Activated T-cell treated with anti-CD3 and anti-CD28 coated beads, Interleukin-2, amount 50 U/mL, for 4 hours (primary cell): ENCODE measurements at regions not wholly inside any gene's neighbourhood (a gene's known extent, or its start where the extent isn't known, plus 50 kb on each side); places are given as distances from the start of the nearest gene placed in this dataset.
"Not testable (repeated sequence)": the region's sequence is repeated elsewhere in the genome, so short reads cannot be mapped to it uniquely, and the experiment has no call there.

Source experiments
- ATAC-seq, 2 donors: fragments of 200-7000 bp; cut with Tn5 transposase; one replicate each; pipeline ENCODE4 v1.10.0; 2021
- DNase-seq: peaks from one replicate; pipeline ENCODE4 v3.0.0-alpha.2; 2020
- H3K27me3 Mint-ChIP-seq: one replicate; pipeline ENCODE4 v1.8.0; 2021; ENCODE audit warnings: low read depth, mixed read lengths
- H3K36me3 Mint-ChIP-seq: one replicate; pipeline ENCODE4 v1.8.0; 2022; ENCODE audit warnings: mixed read lengths; ENCODE audit not compliant: insufficient read depth
- H3K4me1 Mint-ChIP-seq: one replicate; pipeline ENCODE4 v1.8.0; 2021; ENCODE audit warnings: low read depth, mixed read lengths
- H3K4me3 Mint-ChIP-seq: one replicate; pipeline ENCODE4 v1.8.0; 2021; ENCODE audit warnings: mild to moderate bottlenecking, moderate library complexity, mixed read lengths
- H3K9me3 Mint-ChIP-seq: one replicate; pipeline ENCODE4 v1.8.0; 2021; ENCODE audit warnings: mixed read lengths

- not testable (repeated sequence) for H3K36me3 Mint-ChIP-seq, H3K9me3 Mint-ChIP-seq, DNase-seq, H3K4me3 Mint-ChIP-seq, ATAC-seq, H3K27me3 Mint-ChIP-seq
- peaks cover 19% of the 10 kb centered on the region for H3K4me1 Mint-ChIP-seq
Observed at GRCh38 chr22:22296047-22296446, 51.5 kb downstream of the VPREB1 start.

DNA sequence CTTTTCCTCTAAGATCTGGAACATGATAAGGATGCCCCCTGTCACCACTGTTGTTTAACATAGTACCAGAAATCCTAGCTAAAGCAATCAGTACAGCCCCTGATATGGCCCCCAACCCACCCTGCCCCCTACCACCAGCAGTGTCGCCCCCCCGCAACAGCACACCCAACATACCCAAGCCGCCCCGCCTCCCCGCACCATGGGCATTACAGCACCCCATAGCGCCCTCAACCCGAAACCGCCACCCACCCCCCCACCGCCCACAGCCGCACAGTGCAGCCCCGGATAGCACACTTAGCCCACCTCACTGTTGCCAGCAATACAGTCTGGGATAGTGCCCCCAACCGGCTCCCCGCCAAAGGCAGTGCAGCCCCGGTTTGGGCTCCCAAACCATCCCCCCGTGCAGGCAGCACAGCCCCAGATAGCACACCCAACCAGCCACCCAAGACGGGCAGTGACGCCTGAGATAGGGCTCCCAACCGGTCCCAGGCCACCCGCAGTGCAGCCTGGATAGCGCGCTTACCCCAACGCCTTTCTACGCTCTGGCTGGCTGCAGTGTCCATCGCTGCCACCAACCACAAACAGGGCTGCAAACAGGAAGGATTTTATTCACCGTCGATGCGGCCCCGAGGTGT is 52.7 kb downstream of the VPREB1 start:
- H3K4me1 Mint-ChIP-seq = peaks cover 24% of the 10 kb centered on the region
- H3K27me3 Mint-ChIP-seq, H3K36me3 Mint-ChIP-seq, DNase-seq, H3K9me3 Mint-ChIP-seq: not testable (repeated sequence)
- peak overlapping the region; percentile 87 for H3K4me3 Mint-ChIP-seq
- peak in 1 of 2 donors; percentile 27 for ATAC-seq

DNA sequence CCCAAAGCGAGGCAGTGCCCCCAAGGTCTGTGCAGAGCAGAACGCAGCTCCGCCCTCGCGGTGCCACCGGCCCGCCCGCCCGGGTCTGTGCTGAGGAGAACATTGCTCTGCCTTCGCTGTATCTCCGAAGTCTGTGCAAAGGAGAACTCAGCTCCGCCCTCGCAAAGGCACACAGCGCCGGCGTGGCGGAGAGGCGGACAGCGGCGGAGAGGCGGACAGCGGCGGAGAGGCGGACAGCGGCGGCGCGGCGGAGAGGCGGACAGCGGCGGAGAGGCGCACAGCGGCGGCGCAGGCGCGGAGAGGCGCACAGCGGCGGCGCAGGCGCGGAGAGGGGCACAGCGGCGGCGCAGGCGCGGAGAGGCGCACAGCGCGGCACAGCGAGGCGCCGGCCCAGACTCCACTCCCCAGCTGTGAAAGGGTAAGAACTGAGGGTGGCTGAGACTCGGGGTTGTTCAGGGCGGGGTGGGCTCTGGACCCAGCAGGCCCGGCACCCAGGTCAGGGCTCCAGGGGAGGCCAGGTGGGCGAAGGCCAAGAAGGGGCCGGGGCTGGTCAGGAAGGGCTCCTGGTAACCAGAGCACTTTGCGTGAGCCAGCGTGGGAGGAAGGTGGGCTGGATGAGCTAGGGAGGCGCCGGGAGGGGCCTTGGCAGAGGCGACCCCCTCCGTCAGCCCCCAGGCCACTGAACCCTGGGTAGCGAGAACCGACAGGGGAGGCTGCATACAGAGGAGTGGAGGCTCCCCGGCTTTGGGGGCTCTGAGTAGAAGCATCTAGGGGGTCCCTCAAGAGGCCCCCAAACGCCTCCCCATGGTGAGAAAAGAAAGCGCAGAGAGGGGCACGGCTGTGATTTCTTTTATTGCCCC is 53.4 kb downstream of the VPREB1 start:
- not testable (repeated sequence) for H3K9me3 Mint-ChIP-seq
- peaks cover 24% of the 10 kb centered on the region for H3K4me1 Mint-ChIP-seq

GRCh38 chr22:22298654-22299009 is 54.0 kb downstream of the VPREB1 start:
- not testable (repeated sequence) for H3K27me3 Mint-ChIP-seq, DNase-seq

More for the DNA sequence above, 53.4 kb downstream of the VPREB1 start:
- peak; percentile 62 for DNase-seq
- not testable (repeated sequence) for H3K36me3 Mint-ChIP-seq, H3K27me3 Mint-ChIP-seq
- peak overlapping the region; percentile 87 for H3K4me3 Mint-ChIP-seq
- ATAC-seq = peak; percentile 99

DNA sequence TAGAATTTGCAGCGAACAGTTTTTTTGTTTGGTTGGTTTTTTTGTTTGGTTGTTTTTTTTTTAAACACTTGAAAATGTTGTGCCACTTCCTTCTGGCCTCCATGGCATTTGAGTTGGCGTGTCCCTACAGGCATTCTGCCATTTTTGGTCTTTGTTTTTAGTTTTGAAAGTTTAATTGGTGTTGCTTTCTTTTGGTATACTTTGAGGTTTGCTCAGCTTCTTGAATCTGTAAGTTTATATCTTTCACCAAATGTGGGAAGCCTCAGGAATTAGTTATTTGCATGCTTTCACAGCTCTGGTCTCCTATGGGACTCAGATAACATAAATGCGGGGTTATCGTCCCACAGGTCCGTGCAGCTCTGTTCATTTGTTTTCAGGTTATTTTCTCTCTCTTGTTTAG is 55.9 kb downstream of the VPREB1 start:
- H3K9me3 Mint-ChIP-seq, DNase-seq, H3K27me3 Mint-ChIP-seq, ATAC-seq, H3K4me3 Mint-ChIP-seq: not testable (repeated sequence)
- H3K36me3 Mint-ChIP-seq = peaks cover 12% of the 10 kb centered on the region
- peaks cover 24% of the 10 kb centered on the region for H3K4me1 Mint-ChIP-seq

More at GRCh38 chr22:22298654-22299009, 54.0 kb downstream of the VPREB1 start:
- not testable (repeated sequence) for H3K9me3 Mint-ChIP-seq, H3K36me3 Mint-ChIP-seq, ATAC-seq
- peak overlapping the region; percentile 87 for H3K4me3 Mint-ChIP-seq
- peaks cover 24% of the 10 kb centered on the region for H3K4me1 Mint-ChIP-seq

DNA sequence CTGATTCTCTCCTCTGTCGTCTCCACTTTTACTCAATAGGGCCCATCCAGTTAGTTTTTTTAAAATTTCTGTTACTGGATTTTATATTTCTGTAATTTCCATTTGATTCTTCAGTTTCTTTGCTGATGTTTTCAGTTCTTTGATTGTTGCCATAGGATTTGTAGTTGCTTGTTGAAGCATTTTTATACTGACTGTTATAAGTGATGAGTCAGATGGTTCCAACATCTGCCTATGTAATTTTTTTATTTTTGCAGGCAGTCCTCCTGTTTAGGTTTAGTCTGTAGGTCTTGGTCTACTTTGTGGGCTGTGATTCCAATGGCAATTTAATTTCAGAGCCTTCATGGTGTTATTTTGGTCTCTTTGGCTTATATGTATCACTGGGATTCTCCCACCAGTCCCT is 56.4 kb downstream of the VPREB1 start:
- not testable (repeated sequence) for H3K4me3 Mint-ChIP-seq, H3K27me3 Mint-ChIP-seq, DNase-seq, H3K9me3 Mint-ChIP-seq, ATAC-seq
- H3K36me3 Mint-ChIP-seq = peaks cover 16% of the 10 kb centered on the region
- H3K4me1 Mint-ChIP-seq = peaks cover 24% of the 10 kb centered on the region

GRCh38 chr22:22316589-22316988 is 72.0 kb downstream of the VPREB1 start:
- ATAC-seq (no peak), DNase-seq (no peak)
- Mint-ChIP-seq H3K36me3 (peaks cover 38% of the 10 kb centered on the region), H3K4me1 (no peaks in the 10 kb centered on the region), H3K27me3 (no peaks in the 10 kb centered on the region), H3K9me3 (peaks cover 7% of the 10 kb centered on the region), H3K4me3 (no peak overlapping the region)

DNA sequence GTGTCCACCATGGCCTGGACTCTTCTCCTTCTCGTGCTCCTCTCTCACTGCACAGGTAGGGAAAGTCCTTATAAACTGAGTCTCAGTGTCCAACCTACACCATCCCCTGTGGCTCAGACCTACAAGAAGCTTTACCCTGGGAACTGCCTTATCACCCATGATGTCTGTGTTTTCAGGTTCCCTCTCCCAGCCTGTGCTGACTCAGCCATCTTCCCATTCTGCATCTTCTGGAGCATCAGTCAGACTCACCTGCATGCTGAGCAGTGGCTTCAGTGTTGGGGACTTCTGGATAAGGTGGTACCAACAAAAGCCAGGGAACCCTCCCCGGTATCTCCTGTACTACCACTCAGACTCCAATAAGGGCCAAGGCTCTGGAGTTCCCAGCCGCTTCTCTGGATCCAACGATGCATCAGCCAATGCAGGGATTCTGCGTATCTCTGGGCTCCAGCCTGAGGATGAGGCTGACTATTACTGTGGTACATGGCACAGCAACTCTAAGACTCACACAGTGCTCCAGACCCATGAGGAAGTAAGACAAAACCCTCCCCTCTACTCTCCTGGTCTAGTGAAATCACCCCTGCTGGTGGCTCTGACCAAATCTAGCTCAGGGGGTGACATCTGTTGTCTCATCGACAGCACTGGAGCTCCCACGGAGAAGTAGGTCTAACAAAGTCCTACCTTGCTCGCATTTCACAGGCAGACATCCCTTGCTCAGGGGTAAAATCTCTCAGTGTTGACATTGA is 74.3 kb downstream of the VPREB1 start:
- no peak overlapping the region for H3K4me3 Mint-ChIP-seq
- ATAC-seq = no peak
- H3K27me3 Mint-ChIP-seq = no peaks in the 10 kb centered on the region
- H3K4me1 Mint-ChIP-seq = no peaks in the 10 kb centered on the region
- peaks cover 7% of the 10 kb centered on the region for H3K9me3 Mint-ChIP-seq
- peaks cover 33% of the 10 kb centered on the region for H3K36me3 Mint-ChIP-seq
- DNase-seq = no peak

DNA sequence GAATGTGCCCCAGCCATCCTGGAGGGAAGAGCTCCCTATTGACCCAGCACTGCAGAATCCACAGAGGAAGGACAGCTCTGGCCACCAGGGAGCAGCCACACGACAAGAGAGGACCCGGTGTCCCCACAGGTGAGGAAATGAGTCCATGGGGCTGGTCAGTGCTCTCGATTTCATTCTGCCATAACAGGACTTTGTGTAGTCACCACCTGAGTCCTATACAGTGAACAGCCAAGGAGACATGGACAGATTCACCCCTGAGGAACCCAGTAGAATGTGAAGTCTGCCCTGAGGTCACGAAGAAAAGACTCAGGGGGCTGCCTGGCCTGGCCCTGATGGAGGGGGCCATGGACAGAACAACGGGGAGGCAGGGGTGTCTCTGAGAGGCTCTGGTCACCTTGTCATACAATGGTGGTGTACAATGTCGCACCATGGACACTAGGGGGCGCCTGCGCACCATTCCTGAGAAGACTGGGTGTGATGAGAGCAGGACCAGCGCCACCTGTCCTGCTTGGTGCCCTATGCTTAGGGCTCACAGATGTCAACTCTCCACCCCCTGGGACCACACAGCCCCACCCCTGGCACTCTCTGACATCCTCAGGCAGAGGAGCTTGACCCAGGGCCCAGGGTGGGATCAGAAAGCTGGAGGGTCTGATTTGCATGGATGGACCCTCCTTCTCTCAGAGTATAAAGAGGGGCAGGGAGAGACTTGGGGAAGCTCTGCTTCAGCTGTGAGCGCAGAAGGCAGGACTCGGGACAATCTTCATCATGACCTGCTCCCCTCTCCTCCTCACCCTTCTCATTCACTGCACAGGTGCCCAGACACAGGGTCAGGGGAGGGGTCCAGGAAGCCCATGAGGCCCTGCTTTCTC is 77.4 kb downstream of the VPREB1 start:
- not testable (repeated sequence) for H3K9me3 Mint-ChIP-seq, H3K4me3 Mint-ChIP-seq, H3K4me1 Mint-ChIP-seq, H3K27me3 Mint-ChIP-seq
- H3K36me3 Mint-ChIP-seq = peaks cover 15% of the 10 kb centered on the region
- DNase-seq (peak; percentile 63), ATAC-seq (peak; percentile 89 to 92)

- no peaks in the 10 kb centered on the region for H3K27me3 Mint-ChIP-seq
- no peak overlapping the region for H3K4me3 Mint-ChIP-seq
Observed at GRCh38 chr22:22322792-22323191, 78.2 kb downstream of the VPREB1 start.

DNA sequence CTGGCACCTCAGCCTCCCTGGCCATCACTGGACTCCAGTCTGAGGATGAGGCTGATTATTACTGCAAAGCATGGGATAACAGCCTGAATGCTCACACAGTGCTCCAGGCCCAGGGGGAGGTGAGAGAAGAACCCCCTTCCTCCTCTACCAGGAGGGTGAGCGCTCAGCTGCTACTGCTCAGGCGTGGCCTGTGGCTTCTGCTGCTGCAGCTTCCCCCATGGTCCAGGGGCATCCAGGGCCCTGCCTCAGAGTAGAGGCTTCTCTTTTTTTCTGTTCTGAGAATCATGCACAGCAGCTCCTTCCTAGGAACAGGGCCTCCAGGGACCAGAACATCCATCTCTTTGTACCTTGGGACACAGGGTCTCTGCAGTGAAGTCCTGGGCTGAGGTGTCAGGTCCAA is 83.1 kb downstream of the VPREB1 start:
- no peaks in the 10 kb centered on the region for H3K36me3 Mint-ChIP-seq
- peaks cover 22% of the 10 kb centered on the region for H3K27me3 Mint-ChIP-seq
- DNase-seq (no peak), ATAC-seq (no peak)
- no peaks in the 10 kb centered on the region for H3K9me3 Mint-ChIP-seq
- no peaks in the 10 kb centered on the region for H3K4me1 Mint-ChIP-seq
- no peak overlapping the region for H3K4me3 Mint-ChIP-seq

More at GRCh38 chr22:22322792-22323191, 78.2 kb downstream of the VPREB1 start:
- peaks cover 12% of the 10 kb centered on the region for H3K36me3 Mint-ChIP-seq
- no peaks in the 10 kb centered on the region for H3K4me1 Mint-ChIP-seq
- DNase-seq = no peak
- ATAC-seq = no peak
- no peaks in the 10 kb centered on the region for H3K9me3 Mint-ChIP-seq

- Mint-ChIP-seq H3K27me3 (peaks cover 43% of the 10 kb centered on the region), H3K4me3 (no peak overlapping the region), H3K4me1 (no peaks in the 10 kb centered on the region), H3K9me3 (peaks cover 6% of the 10 kb centered on the region), H3K36me3 (peaks cover 4% of the 10 kb centered on the region)
- no peak for ATAC-seq
- DNase-seq = no peak
Observed at GRCh38 chr22:22329792-22330191, 85.2 kb downstream of the VPREB1 start.

DNA sequence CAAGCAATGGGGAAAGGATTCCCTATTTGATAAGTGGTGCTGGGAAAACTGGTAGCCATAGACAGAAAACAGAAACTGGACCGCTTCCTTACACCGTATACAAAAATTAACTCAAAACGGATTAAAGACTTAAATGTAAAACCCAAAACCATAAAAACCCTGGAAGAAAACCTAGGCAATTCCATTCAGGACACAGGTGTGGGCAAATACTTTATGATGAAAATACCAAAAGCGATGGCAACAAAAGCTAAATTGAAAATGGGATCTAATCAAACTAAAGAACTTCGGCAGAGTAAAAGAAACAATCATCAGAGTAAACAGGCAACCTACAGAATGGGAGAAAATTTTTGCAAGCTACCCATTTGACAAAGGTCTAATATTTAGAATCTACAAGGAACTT is 91.1 kb downstream of the VPREB1 start:
- not testable (repeated sequence) for ATAC-seq, H3K4me3 Mint-ChIP-seq, DNase-seq, H3K4me1 Mint-ChIP-seq, H3K9me3 Mint-ChIP-seq, H3K36me3 Mint-ChIP-seq
- H3K27me3 Mint-ChIP-seq = peaks cover 50% of the 10 kb centered on the region

- H3K27me3 Mint-ChIP-seq = peaks cover 46% of the 10 kb centered on the region
- ATAC-seq, H3K4me3 Mint-ChIP-seq, H3K9me3 Mint-ChIP-seq, H3K36me3 Mint-ChIP-seq, DNase-seq, H3K4me1 Mint-ChIP-seq: not testable (repeated sequence)
Observed at GRCh38 chr22:22336333-22336732, 91.7 kb downstream of the VPREB1 start.
